Tibial nerve (tissue), 4 donors: ENCODE measurements at regions not wholly inside any gene's neighbourhood (a gene's known extent, or its start where the extent isn't known, plus 50 kb on each side); places are given as distances from the start of the nearest gene placed in this dataset.

Experiments used
- CTCF ChIP-seq, 5 experiments: fragments of 200-600 bp in 3 of 5; fragments of 450-650 bp in 2 of 5; sonication (generic) in 3 of 5; IDR thresholded peaks; one replicate each; pipeline ENCODE4 v1.5.1; 2016 to 2019; ENCODE audit warnings: antibody characterized with exemption in 5 of 5, mild to moderate bottlenecking in 3 of 5, moderate library complexity in 2 of 5
- EP300 ChIP-seq, 2 donors: sonication (generic); formaldehyde crosslinking; IDR thresholded peaks; one replicate each; pipeline ENCODE4 v1.6.1; 2017; ENCODE audit warnings: antibody characterized with exemption in 2 of 2, mild to moderate bottlenecking in 1 of 2
- POLR2A ChIP-seq, 2 donors: fragments of 450-650 bp; IDR thresholded peaks; one replicate each; pipeline ENCODE4 v1.6.1; 2017; ENCODE audit warnings: antibody characterized with exemption in 2 of 2, mild to moderate bottlenecking in 2 of 2, moderate library complexity in 2 of 2

GRCh38 chr16:64782484-64782883 lies 339.4 kb downstream of the CDH11 start:
- TF ChIP-seq CTCF (IDR thresholded peaks at IDR 0.05) (no peak), EP300 (IDR thresholded peaks at IDR 0.05) (no peak), POLR2A (IDR thresholded peaks at IDR 0.05) (no peak)
